ENCODE measurements at regions not wholly inside any gene's neighbourhood (a gene's known extent, or its start where the extent isn't known, plus 50 kb on each side); places are given as distances from the start of the nearest gene placed in this dataset.
"Not testable (repeated sequence)": the region's sequence is repeated elsewhere in the genome, so short reads cannot be mapped to it uniquely, and the experiment has no call there.

- DNase-seq; in situ Hi-C loops (cut with MboI; ENCODE audit: low sequenced_read_pairs in 4 of 4); H3K4me1 ChIP-seq; H3K36me3 ChIP-seq; H3K27ac ChIP-seq; H3K9me3 ChIP-seq; ATAC-seq; intact Hi-C loops (cut with DNase I; ENCODE audit: low total_unique reads); H3K27me3 ChIP-seq; H3K4me3 ChIP-seq: not testable (repeated sequence)
Observed at GRCh38 chr16:5159537-5159936, 61.9 kb upstream of the EEF2KMT start.

- in situ Hi-C loops (cut with MboI; ENCODE audit: low sequenced_read_pairs in 4 of 4): no loop called here
- Histone ChIP-seq H3K27ac (no peak overlapping the region), H3K36me3 (no peaks in the 10 kb centered on the region), H3K4me3 (no peak overlapping the region), H3K4me1 (no peaks in the 10 kb centered on the region), H3K27me3 (no peaks in the 10 kb centered on the region), H3K9me3 (no peaks in the 10 kb centered on the region)
- no peak for TF ChIP-seq POLR2A (IDR thresholded peaks at IDR 0.05)
- TF ChIP-seq, protein P1, sequence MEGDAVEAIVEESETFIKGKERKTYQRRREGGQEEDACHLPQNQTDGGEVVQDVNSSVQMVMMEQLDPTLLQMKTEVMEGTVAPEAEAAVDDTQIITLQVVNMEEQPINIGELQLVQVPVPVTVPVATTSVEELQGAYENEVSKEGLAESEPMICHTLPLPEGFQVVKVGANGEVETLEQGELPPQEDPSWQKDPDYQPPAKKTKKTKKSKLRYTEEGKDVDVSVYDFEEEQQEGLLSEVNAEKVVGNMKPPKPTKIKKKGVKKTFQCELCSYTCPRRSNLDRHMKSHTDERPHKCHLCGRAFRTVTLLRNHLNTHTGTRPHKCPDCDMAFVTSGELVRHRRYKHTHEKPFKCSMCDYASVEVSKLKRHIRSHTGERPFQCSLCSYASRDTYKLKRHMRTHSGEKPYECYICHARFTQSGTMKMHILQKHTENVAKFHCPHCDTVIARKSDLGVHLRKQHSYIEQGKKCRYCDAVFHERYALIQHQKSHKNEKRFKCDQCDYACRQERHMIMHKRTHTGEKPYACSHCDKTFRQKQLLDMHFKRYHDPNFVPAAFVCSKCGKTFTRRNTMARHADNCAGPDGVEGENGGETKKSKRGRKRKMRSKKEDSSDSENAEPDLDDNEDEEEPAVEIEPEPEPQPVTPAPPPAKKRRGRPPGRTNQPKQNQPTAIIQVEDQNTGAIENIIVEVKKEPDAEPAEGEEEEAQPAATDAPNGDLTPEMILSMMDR (IDR thresholded peaks at IDR 0.05 in 4 of 5, conservative IDR thresholded peaks at IDR 0.05 in 1 of 5): no peak
- intact Hi-C loops (cut with DNase I; ENCODE audit: low total_unique reads): no loop called here
- no peak for DNase-seq
- ATAC-seq: no peak
Observed at GRCh38 chr16:5158494-5158893, 60.9 kb upstream of the EEF2KMT start.

DNA sequence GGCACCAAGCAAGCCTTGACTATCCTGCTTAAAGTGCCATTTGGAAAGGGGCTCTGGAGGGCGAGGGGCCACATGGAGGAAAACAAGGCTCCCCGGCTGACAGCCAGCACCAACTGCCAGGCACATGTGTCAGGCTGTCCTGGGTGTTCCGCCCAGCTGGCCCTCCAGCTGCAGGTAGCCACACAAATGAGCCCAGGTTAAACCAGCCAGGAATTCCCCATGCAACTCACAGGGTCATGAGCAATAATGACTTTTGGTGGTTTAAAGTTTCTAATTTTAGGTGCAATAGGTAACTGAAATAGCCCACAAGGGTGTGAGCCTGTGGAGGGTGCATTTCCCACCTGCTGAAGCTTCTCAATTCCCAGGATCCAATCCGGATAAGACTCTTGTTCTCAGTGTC, 58.9 kb upstream of the EEF2KMT start:
- DNase-seq; ATAC-seq; H3K36me3 ChIP-seq; in situ Hi-C loops (cut with MboI; ENCODE audit: low sequenced_read_pairs in 4 of 4); intact Hi-C loops (cut with DNase I; ENCODE audit: low total_unique reads); H3K27me3 ChIP-seq; H3K27ac ChIP-seq; H3K9me3 ChIP-seq; H3K4me1 ChIP-seq; H3K4me3 ChIP-seq: not testable (repeated sequence)

DNA sequence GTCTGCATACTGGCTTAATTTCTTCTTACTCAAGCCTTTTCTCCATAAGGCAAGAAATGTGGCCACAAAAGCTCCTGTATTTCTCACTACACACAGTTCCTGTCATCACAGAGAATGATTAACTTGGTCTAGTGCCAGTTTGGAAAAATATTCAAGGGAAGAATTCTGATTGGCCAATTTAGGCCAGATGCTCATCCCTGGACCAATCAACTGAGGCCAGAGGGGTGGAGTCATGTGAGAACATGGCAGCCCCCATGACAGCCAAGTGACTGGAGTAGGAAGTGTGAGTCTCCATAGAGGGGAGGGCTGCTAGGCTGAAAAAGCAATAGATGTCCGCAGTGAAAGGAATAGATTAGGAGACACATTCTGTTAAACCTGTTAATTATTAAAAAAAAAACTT, 56.4 kb upstream of the EEF2KMT start:
- H3K27me3 ChIP-seq; intact Hi-C loops (cut with DNase I; ENCODE audit: low total_unique reads); ATAC-seq; H3K9me3 ChIP-seq; H3K36me3 ChIP-seq; H3K4me1 ChIP-seq; H3K4me3 ChIP-seq; in situ Hi-C loops (cut with MboI; ENCODE audit: low sequenced_read_pairs in 4 of 4); H3K27ac ChIP-seq; DNase-seq: not testable (repeated sequence)

DNA sequence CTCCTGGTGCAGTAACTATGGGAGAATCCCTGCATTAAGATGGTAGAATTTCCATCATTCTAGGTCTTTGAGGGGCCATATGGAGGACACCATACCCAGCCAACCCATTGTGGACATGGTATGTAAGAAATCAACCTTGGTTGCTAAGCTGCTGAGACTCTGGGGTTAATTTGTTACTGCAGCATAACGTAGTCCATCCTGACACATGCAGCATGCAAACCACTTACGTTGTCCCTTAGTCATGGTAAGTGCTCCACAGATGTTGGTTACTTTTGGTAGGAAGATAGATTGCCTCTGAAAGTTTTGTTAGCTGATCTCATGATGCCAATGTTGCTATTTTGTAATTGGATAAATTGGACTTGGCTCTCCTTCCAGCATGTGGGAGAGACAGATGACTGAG, 53.8 kb upstream of the EEF2KMT start:
- H3K4me3 ChIP-seq; H3K9me3 ChIP-seq; DNase-seq; H3K27ac ChIP-seq; intact Hi-C loops (cut with DNase I; ENCODE audit: low total_unique reads); H3K27me3 ChIP-seq; in situ Hi-C loops (cut with MboI; ENCODE audit: low sequenced_read_pairs in 4 of 4); ATAC-seq; H3K4me1 ChIP-seq; H3K36me3 ChIP-seq: not testable (repeated sequence)

Small RNA genes in the stretch of these regions (microRNA-seq; reads per million reads assigned to microRNA genes)
- 0 reads per million in 2 donors for gene MIR8065 (ENCODE audit: borderline replicate concordance in 2 of 2)
